H1 (cell line): ENCODE measurements at regions not wholly inside any gene's neighbourhood (a gene's known extent, or its start where the extent isn't known, plus 50 kb on each side); places are given as distances from the start of the nearest gene placed in this dataset.

Experiments used
- CREB1 ChIP-seq: IDR thresholded peaks from 2 replicates; pipeline ENCODE4 v1.6.1; 2012; ENCODE audit warnings: inconsistent platforms
- CTCF ChIP-seq, 3 experiments: IDR thresholded peaks; 1 replicate in 2 of 3; 2 replicates in 1 of 3; pipeline versions ENCODE4 v1.5.1 to v1.6.1; 2011; ENCODE audit warnings: low read length in 3 of 3, mild to moderate bottlenecking in 3 of 3, inconsistent platforms in 2 of 3, low read depth in 1 of 3, moderate library complexity in 1 of 3; ENCODE audit not compliant: insufficient read depth in 1 of 3; ENCODE audit errors: control extremely low read depth in 1 of 3
- EGR1 ChIP-seq: IDR thresholded peaks from 2 replicates; pipeline ENCODE4 v1.6.1; 2011; ENCODE audit warnings: low read depth, low read length, borderline replicate concordance

- no peak for TF ChIP-seq CTCF (IDR thresholded peaks at IDR 0.05; ENCODE audit: control extremely low read depth in 1 of 3, insufficient read depth in 1 of 3, low read depth in 1 of 3, low read length in 3 of 3)
- TF ChIP-seq CREB1 = no peak
- no peak for TF ChIP-seq EGR1
Measured at GRCh38 chr1:188056011-188056410, 1227.3 kb downstream of the PLA2G4A start (continued).
